GM12878 (cell line): ENCODE measurements at regions not wholly inside any gene's neighbourhood (a gene's known extent, or its start where the extent isn't known, plus 50 kb on each side); places are given as distances from the start of the nearest gene placed in this dataset.

ENCODE experiments used
- ATAC-seq: fragments of 200-7000 bp; cut with Tn5 transposase; 3 replicates; pipeline ENCODE4 v1.9.1; 2020; ENCODE audit warnings: mild to moderate bottlenecking, moderate library complexity
- BruUV-seq: library from RNA; stranded (reverse); fragments of 400-500 nt; replicated peaks from 2 replicates; lab custom pipeline; 2021; lab: Mats Ljungman, UMichigan
- CTCF ChIA-PET: fragments of 300-600 bp; sonication (Branson Sonifier 250); formaldehyde crosslinking; extraction: SDS; loops from one replicate; lab custom pipeline; 2021; ENCODE audit warnings: inconsistent platforms; lab: Yijun Ruan, JAX
- POLR2A ChIA-PET: fragments of 350-600 bp; formaldehyde crosslinking; extraction: SDS; loops from one replicate; lab custom pipeline; 2021; ENCODE audit warnings: inconsistent platforms; lab: Charles Lee
- RAD21 ChIA-PET: fragments of 300-600 bp; sonication (Branson Sonifier 250); formaldehyde crosslinking; loops from one replicate; lab custom pipeline; 2023; ENCODE audit warnings: antibody characterized with exemption; ENCODE audit not compliant: unreplicated experiment; lab: Charles Lee
- SMC1A ChIA-PET: fragments of 300-600 bp; sonication (Branson Sonifier 250); formaldehyde crosslinking; loops from one replicate; lab custom pipeline; 2023; ENCODE audit not compliant: unreplicated experiment, uncharacterized antibody; lab: Charles Lee
- DNase-seq: peaks from one replicate; pipeline ENCODE4 v3.0.0-alpha.2; 2011; ENCODE audit warnings: low read depth, low spot score
- FAIRE-seq: peaks from 3 replicates; lab custom pipeline; 2011; peaks lifted over from hg19 to GRCh38; lab: Jason Lieb, UNC
- H2AFZ ChIP-seq: 2 replicates; pipeline ENCODE4 v1.6.0; 2011; ENCODE audit warnings: low read depth, low read length, control low read depth; ENCODE audit not compliant: control insufficient read depth
- H3K27ac ChIP-seq: 2 replicates; pipeline ENCODE4 v1.5.1; 2011; ENCODE audit warnings: control low read depth; ENCODE audit not compliant: control insufficient read depth, insufficient read depth
- H3K27me3 ChIP-seq, 2 experiments: replicated peaks in 1 of 2; 2 replicates each; pipeline versions ENCODE4 v1.6.0 to v1.6.1; 2011; ENCODE audit warnings: low read length in 1 of 2; ENCODE audit not compliant: control insufficient read depth in 2 of 2, insufficient read depth in 2 of 2
- H3K36me3 ChIP-seq, 2 experiments: 2 replicates each; pipeline ENCODE4 v1.5.1; 2011; ENCODE audit warnings: low read length in 1 of 2; ENCODE audit not compliant: control insufficient read depth in 2 of 2, insufficient read depth in 2 of 2
- H3K4me1 ChIP-seq: 2 replicates; pipeline ENCODE4 v1.6.1; 2011; ENCODE audit warnings: mild to moderate bottlenecking, low read length, moderate library complexity, mixed read lengths; ENCODE audit not compliant: control insufficient read depth, insufficient read depth
- H3K4me2 ChIP-seq: 2 replicates; pipeline ENCODE4 v1.6.0; 2011; ENCODE audit warnings: control low read depth; ENCODE audit not compliant: control insufficient read depth, insufficient read depth
- H3K4me3 ChIP-seq: fragments of 200-600 bp; sonication (generic); 2 replicates; pipeline ENCODE4 v1.5.1; 2016
- H3K79me2 ChIP-seq: 2 replicates; pipeline ENCODE4 v1.6.0; 2011; ENCODE audit warnings: low read length; ENCODE audit not compliant: control insufficient read depth, insufficient read depth
- H3K9ac ChIP-seq: 2 replicates; pipeline ENCODE4 v1.8.0; 2011; ENCODE audit warnings: low read length, control low read depth, mixed read lengths; ENCODE audit not compliant: control insufficient read depth, insufficient read depth
- H3K9me3 ChIP-seq: replicated peaks from 3 replicates; pipeline ENCODE4 v1.5.1; 2011; ENCODE audit warnings: mild to moderate bottlenecking, low read length; ENCODE audit not compliant: control insufficient read depth, insufficient read depth
- H4K20me1 ChIP-seq: 2 replicates; pipeline ENCODE4 v1.6.0; 2011; ENCODE audit not compliant: control insufficient read depth, insufficient read depth
- CUX1 ChIP-seq: IDR thresholded peaks from 2 replicates; pipeline ENCODE4 v1.6.1; 2012; ENCODE audit warnings: improper control_type of control experiment, low read depth, low read length; ENCODE audit not compliant: insufficient replicate concordance
- WGBS: methylation state at CpG from one replicate; pipeline ENCODE4 v1.1.6; 2016; ENCODE audit warnings: low lambda C conversion rate; ENCODE audit not compliant: insufficient replicate concordance, insufficient coverage; ENCODE audit errors: missing lambda C conversion rate; 5-methylcytosine and 5-hydroxymethylcytosine counted together
- in situ Hi-C: fragments of 300-500 bp; cut with MboI; formaldehyde crosslinking; loops from 9 replicates; pipeline ENCODE4 v1.14.3; 2018; ENCODE audit warnings: mixed read lengths
- intact Hi-C: fragments of 100-400 bp; cut with micrococcal nuclease; formaldehyde crosslinking; loops from one replicate; pipeline ENCODE4 v1.14.2; 2022; ENCODE audit not compliant: unreplicated experiment

GRCh38 chr12:68530299-68530698 lies 80.4 kb upstream of the RAP1B start:
- Histone ChIP-seq H3K4me2 (no peak overlapping the region), H2AFZ (no peak overlapping the region), H3K4me1 (no peaks in the 10 kb centered on the region), H3K79me2 (no peaks in the 10 kb centered on the region), H3K27ac (no peak overlapping the region), H3K27me3 (no peaks in the 10 kb centered on the region), H3K36me3 (no peaks in the 10 kb centered on the region), H3K9me3 (no peaks in the 10 kb centered on the region; the same call in 2 of the 3 replicates), H4K20me1 (no peaks in the 10 kb centered on the region), H3K4me3 (no peak overlapping the region), H3K9ac (no peak overlapping the region)
- intact Hi-C loops = no loop called here
- RAD21 ChIA-PET = interaction anchor here (1.1 kb wide), 1 partner anchor 9 kb away, joined by 3 read pairs; no protein-coding TSS in a partner anchor
- DNase-seq (no peak), ATAC-seq (no peak), FAIRE-seq (no peak)
- no peak for TF ChIP-seq CUX1
- BruUV-seq = no TSS peak
- in situ Hi-C loops = no loop called here
- CTCF ChIA-PET = no interaction called here
- 62% methylated on average over 4 of the region's 4 CpGs for WGBS
- SMC1A ChIA-PET = no interaction called here
- POLR2A ChIA-PET = no interaction called here
